ENCODE measurements at regions not wholly inside any gene's neighbourhood (a gene's known extent, or its start where the extent isn't known, plus 50 kb on each side); places are given as distances from the start of the nearest gene placed in this dataset.
"Not testable (repeated sequence)": the region's sequence is repeated elsewhere in the genome, so short reads cannot be mapped to it uniquely, and the experiment has no call there.

DNA sequence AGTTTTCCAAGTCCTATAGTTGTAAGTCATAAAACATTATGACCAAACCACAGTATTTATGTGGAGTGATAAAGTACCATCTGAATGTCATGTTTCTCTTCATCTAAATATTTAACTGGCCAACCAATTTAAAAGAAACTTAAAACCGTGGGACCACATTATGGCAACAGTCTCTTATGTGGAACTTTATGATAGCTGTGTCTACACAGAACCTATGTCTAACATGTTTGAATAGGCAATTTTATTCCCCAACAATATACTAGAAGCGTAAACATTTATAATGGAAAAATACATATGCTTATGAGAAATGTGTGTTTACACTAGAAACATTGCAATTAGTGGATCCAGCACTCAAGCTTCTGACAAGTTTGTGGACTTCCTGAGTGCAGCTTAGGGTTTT, 680.7 kb downstream of the REEP3 start:
- no peak for DNase-seq (ENCODE audit: low read depth)
- TF ChIP-seq, protein P1, sequence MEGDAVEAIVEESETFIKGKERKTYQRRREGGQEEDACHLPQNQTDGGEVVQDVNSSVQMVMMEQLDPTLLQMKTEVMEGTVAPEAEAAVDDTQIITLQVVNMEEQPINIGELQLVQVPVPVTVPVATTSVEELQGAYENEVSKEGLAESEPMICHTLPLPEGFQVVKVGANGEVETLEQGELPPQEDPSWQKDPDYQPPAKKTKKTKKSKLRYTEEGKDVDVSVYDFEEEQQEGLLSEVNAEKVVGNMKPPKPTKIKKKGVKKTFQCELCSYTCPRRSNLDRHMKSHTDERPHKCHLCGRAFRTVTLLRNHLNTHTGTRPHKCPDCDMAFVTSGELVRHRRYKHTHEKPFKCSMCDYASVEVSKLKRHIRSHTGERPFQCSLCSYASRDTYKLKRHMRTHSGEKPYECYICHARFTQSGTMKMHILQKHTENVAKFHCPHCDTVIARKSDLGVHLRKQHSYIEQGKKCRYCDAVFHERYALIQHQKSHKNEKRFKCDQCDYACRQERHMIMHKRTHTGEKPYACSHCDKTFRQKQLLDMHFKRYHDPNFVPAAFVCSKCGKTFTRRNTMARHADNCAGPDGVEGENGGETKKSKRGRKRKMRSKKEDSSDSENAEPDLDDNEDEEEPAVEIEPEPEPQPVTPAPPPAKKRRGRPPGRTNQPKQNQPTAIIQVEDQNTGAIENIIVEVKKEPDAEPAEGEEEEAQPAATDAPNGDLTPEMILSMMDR (conservative IDR thresholded peaks at IDR 0.05; ENCODE audit: low read depth, low read length) = no peak

DNA sequence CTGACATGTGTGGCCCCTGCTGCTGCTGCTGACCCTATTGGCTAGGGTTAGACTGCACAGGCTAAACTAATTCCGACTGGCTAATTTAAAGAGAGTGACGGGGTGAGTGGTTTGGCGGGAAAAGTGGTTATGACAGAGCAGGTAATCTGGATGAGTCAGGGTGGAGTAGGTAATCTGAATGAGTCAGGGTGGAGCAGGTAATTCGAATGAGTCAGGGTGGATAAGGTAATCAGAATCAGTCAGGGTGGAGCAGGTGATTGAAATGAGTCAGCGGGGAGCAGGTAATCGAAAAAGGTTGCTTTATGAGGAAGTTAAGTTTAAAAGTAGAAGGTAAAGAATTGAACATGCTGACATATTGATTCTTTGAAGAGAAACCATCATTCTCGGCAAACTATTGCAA, 683.3 kb downstream of the REEP3 start:
- H3K4me3 ChIP-seq (ENCODE audit: low read depth, low read length); DNase-seq (ENCODE audit: low read depth): not testable (repeated sequence)

More for the DNA sequence above, 680.7 kb downstream of the REEP3 start:
- H3K4me3 ChIP-seq (ENCODE audit: low read depth, low read length) = no peak overlapping the region

DNA sequence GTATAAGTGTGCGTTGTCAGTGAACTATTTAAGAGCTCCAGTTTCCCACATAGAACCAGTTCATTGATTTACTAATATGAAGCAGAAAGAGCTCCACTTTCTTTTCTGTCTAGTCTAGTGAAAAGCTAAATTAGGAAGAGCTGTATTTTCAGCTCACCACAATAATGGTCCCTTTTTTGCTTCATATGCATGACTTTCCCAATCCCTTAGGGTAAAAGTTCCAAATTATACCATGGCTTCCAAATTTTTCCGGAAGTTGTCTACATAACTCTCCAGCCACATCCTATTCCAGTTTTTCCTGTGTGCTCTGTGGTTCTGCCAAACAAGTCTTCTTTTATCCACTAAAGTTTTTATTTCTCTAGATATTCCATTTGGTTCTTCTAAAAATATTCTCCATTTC, 685.2 kb downstream of the REEP3 start:
- TF ChIP-seq, protein P1 (conservative IDR thresholded peaks at IDR 0.05; ENCODE audit: low read depth, low read length) = no peak
- DNase-seq (ENCODE audit: low read depth) = no peak
- H3K4me3 ChIP-seq (ENCODE audit: low read depth, low read length) = no peak overlapping the region

DNA sequence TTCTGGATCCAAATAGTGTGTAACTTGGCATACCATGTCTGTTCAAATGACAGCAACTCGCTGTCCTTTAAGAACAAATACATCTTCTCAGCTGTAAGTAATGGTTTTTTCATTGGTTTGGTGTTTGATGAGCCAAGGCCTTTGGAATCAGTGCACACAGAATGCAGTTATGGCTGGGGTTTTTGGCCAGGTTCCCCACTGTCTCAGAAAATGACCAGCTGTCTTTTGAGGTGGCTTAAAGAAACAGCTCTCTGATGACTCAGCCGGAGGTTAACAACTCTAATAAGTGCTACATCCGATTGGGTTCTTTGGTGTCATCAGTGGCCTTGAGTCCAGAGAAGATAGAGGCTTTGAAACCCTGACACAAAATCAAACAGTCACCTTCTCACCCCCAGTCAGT, 688.4 kb downstream of the REEP3 start:
- no peak overlapping the region for H3K4me3 ChIP-seq (ENCODE audit: low read depth, low read length)
- peak; percentile 1 for DNase-seq (ENCODE audit: low read depth)
- TF ChIP-seq, protein P1 (conservative IDR thresholded peaks at IDR 0.05; ENCODE audit: low read depth, low read length) = no peak

DNA sequence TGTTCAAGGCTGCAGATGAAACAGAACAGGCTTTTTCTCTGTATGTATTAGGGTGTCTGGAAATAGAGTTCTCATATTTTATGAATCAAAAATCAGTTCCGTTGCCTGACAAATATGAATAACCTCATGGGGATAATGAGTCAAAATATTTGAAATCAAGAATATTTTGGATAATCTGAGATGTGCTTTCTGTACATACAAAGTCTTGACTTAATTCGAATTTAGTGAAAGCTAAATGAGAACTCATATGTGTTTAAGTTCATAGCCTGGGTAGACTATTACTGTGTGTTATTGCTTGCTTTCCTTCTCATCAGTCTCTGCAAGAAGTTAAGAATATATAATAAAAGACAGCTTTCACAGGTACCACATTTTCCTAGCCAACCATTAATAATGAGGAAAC, 689.0 kb downstream of the REEP3 start:
- no peak for DNase-seq (ENCODE audit: low read depth)
- TF ChIP-seq, protein P1 (conservative IDR thresholded peaks at IDR 0.05; ENCODE audit: low read depth, low read length) = no peak
- H3K4me3 ChIP-seq (ENCODE audit: low read depth, low read length) = no peak overlapping the region

DNA sequence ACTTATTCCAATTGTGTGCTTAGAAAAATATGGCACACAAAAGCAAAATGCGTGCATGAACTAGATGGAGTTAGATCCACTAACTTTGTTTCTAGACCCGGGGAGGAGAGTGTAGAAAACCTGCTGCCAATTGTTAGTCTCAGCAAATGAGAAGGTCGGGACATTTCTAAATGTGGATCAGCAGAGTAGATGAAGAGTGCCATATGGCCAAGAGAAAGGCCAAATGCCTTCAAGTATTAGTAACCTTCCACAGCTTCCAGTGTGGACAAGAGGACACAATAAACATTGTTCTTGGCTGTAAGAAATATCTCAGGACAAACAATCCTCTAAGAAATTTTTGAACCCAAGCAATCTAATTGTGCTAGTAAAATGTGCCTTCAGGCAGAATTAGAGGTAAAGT, 690.3 kb downstream of the REEP3 start:
- TF ChIP-seq, protein P1 (conservative IDR thresholded peaks at IDR 0.05; ENCODE audit: low read depth, low read length) = no peak
- no peak overlapping the region for H3K4me3 ChIP-seq (ENCODE audit: low read depth, low read length)
- DNase-seq (ENCODE audit: low read depth) = no peak

DNA sequence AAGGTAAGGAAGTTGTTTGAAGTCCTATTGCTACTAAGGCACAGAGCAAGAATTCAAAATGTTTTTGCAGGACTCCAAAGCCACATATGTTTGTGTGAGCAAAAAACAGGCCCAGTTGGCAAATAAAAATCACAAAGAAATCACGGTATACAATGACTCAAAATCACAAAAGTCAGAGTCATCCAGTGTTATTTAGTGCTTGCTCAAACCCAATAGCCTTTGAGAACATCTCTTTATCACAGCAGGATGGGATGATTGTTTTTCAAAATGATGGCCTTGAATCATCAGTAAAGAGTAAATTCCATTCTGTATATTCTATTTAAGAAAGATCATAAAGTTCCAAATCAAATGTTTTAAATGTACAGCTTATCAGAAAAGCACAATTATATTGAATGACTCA, 693.9 kb downstream of the REEP3 start:
- TF ChIP-seq, protein P1 (conservative IDR thresholded peaks at IDR 0.05; ENCODE audit: low read depth, low read length) = no peak
- H3K4me3 ChIP-seq (ENCODE audit: low read depth, low read length) = no peak overlapping the region
- DNase-seq (ENCODE audit: low read depth) = no peak

Measured in choroid plexus epithelial cell (primary cell).